ENCODE measurements at regions not wholly inside any gene's neighbourhood (a gene's known extent, or its start where the extent isn't known, plus 50 kb on each side); places are given as distances from the start of the nearest gene placed in this dataset.

- Histone ChIP-seq H3K27ac (no peak overlapping the region), H3K4me3 (no peak overlapping the region)
- DNase-seq (ENCODE audit: low spot score) = no peak
- no peak for TF ChIP-seq CTCF (IDR thresholded peaks at IDR 0.05)
These were observed 75.8 kb upstream of the KCNA3 start for GRCh38 chr1:110750562-110750961.

DNA sequence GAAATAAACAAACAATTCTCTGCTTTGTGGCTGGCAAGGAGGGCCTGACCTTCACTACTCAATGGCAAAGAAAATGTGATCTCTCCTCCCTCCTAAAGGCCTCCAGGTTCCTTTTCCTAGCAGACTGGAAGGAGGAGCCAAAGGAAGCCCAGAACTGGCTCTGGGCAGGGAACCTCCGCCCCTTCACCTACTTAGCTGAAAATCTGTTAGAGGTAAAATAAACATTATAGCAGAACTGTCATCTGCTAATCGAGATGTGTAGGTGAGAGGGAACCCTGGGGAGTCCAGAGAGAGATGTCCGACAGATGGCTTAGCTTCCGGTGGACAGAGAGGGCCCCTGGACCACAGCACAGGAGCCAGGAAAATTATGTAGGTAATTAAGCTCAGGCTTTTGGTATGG is 75.2 kb upstream of the KCNA3 start:
- no peak for DNase-seq (ENCODE audit: low spot score)
- H3K4me3 ChIP-seq = no peak overlapping the region
- H3K27ac ChIP-seq = no peak overlapping the region
- no peak for TF ChIP-seq CTCF (IDR thresholded peaks at IDR 0.05)

DNA sequence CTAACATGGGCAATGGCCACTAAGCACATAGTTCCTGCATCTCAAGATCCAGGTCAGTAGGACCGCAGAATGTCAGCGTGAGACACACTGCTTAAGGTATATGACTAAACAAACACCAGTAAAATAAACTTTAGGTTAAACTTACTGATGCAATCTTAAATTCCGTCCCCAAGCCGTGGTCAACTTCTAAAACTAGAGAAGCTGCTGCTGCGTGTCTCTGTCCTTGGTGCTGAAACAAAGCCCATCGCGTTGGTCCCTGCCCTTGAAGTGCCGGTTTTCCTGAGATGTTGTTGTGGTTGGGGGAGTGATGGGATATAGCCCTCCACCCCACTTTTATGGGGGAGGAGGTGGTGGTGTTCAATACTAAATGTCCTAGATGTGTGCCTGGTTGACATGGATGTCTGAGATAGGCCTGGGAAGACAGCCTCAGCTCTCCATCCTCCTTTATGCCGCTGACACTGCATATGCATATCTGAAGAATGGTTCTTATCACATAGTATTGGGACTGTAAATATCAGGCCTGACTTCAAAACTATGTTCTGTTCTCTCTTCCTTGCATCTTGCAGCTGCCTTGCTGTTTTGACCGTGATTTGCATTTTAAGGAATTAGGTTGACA is 72.0 kb upstream of the KCNA3 start:
- Histone ChIP-seq H3K27ac (no peak overlapping the region), H3K4me3 (no peak overlapping the region)
- no peak for DNase-seq (ENCODE audit: low spot score)
- TF ChIP-seq CTCF (IDR thresholded peaks at IDR 0.05) = no peak

GRCh38 chr1:110743397-110743796 is 68.7 kb upstream of the KCNA3 start:
- H3K4me3 ChIP-seq = no peak overlapping the region

GRCh38 chr1:110736900-110737605 is 62.3 kb upstream of the KCNA3 start:
- no peak for DNase-seq (ENCODE audit: low spot score)
- H3K4me3 ChIP-seq = no peak overlapping the region
- no peak for TF ChIP-seq CTCF (IDR thresholded peaks at IDR 0.05)
- H3K27ac ChIP-seq = no peak overlapping the region

More at GRCh38 chr1:110743397-110743796, 68.7 kb upstream of the KCNA3 start:
- DNase-seq (ENCODE audit: low spot score) = no peak
- no peak for TF ChIP-seq CTCF (IDR thresholded peaks at IDR 0.05)
- H3K27ac ChIP-seq = no peak overlapping the region

DNA sequence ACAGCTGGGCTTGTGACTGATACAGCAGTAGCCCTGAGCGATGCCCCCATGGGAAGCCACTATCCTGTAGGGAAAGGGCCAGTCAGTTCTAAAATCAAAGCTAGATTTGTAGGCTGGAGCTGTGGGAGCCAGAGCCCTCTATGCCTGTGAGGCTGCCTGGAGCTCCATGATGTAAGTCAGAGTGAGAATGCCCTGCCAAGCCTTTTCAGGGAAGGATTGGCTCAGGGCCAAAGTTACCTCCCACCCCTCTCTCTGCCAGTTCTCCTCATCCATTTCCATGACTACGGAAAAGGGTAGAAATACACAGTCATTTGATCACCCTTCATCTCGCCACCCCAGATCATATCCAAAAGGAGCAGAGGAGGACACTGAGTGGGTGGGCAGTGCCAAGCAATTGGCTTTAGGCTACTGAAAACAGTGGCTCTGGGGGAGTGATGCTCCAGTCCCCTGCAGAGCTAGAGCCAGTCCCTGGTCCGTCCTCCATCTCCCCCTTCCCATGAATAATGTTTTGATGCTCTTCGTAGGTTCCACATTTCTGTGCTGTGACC is 59.5 kb upstream of the KCNA3 start:
- H3K27ac ChIP-seq = no peak overlapping the region
- H3K4me3 ChIP-seq = no peak overlapping the region
- TF ChIP-seq CTCF (IDR thresholded peaks at IDR 0.05) = no peak
- DNase-seq (ENCODE audit: low spot score) = no peak

DNA sequence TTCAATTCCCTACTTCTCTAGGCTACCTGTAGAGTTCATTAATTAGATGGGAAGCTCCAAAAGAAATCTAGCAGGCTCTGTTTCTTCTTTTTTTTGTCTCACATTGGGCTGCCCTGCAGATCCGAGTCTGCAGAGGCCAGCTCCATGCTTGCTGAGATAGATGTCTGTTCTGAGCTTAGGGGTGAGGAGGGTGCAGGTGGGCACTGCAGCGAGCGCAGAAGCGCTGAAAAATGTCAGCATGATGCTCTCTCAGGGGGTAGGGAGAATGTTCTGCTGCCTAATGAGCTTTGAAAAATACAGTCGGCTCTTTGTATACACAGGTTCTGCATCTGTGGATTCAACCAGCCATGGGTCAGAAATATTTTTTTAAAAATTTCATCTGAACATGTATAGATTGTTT is 56.8 kb upstream of the KCNA3 start:
- no peak for TF ChIP-seq CTCF (IDR thresholded peaks at IDR 0.05)
- no peak for DNase-seq (ENCODE audit: low spot score)
- no peak overlapping the region for H3K27ac ChIP-seq
- H3K4me3 ChIP-seq = no peak overlapping the region

Measured in coronary artery (tissue), 2 donors.